ENCODE measurements at regions not wholly inside any gene's neighbourhood (a gene's known extent, or its start where the extent isn't known, plus 50 kb on each side); places are given as distances from the start of the nearest gene placed in this dataset.

GRCh38 chr1:64318428-64318827 lies 115.0 kb downstream of the UBE2U start:
- H3K4me3 ChIP-seq (ENCODE audit: low read depth, low read length): no peak overlapping the region
- in situ Hi-C loops (cut with HindIII; ENCODE audit: low sequenced_read_pairs): no loop called here
- DNase-seq (ENCODE audit: low read depth, low spot score): no peak
- TF ChIP-seq, protein P1, sequence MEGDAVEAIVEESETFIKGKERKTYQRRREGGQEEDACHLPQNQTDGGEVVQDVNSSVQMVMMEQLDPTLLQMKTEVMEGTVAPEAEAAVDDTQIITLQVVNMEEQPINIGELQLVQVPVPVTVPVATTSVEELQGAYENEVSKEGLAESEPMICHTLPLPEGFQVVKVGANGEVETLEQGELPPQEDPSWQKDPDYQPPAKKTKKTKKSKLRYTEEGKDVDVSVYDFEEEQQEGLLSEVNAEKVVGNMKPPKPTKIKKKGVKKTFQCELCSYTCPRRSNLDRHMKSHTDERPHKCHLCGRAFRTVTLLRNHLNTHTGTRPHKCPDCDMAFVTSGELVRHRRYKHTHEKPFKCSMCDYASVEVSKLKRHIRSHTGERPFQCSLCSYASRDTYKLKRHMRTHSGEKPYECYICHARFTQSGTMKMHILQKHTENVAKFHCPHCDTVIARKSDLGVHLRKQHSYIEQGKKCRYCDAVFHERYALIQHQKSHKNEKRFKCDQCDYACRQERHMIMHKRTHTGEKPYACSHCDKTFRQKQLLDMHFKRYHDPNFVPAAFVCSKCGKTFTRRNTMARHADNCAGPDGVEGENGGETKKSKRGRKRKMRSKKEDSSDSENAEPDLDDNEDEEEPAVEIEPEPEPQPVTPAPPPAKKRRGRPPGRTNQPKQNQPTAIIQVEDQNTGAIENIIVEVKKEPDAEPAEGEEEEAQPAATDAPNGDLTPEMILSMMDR (IDR thresholded peaks at IDR 0.05; ENCODE audit: low read depth, low read length): no peak

GRCh38 chr1:64320007-64320406 lies 116.6 kb downstream of the UBE2U start:
- TF ChIP-seq, protein P1 (IDR thresholded peaks at IDR 0.05; ENCODE audit: low read depth, low read length): no peak
- no peak for DNase-seq (ENCODE audit: low read depth, low spot score)
- H3K4me3 ChIP-seq (ENCODE audit: low read depth, low read length): no peak overlapping the region
- in situ Hi-C loops (cut with HindIII; ENCODE audit: low sequenced_read_pairs): no loop called here

DNA sequence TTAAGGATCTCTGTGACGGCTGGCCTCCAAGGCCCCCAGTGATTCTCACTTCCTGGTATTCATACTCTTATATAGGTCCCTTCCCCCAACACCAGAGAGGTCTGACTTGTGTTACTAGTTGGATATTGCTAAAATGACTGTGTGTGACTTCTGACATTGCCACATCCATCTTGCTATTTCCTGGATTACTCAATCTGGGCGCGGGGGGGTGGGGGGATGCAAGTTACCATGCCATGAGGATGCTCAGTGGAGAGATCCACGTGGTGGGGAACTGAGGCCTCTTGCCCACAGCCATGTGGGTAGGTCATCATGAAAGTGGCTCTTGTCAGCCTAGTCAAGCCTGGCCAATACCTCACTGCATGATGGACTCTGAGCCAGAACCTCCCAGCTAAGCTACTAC lies 117.0 kb downstream of the UBE2U start:
- in situ Hi-C loops (cut with HindIII; ENCODE audit: low sequenced_read_pairs): no loop called here
- TF ChIP-seq, protein P1 (IDR thresholded peaks at IDR 0.05; ENCODE audit: low read depth, low read length): no peak
- no peak for DNase-seq (ENCODE audit: low read depth, low spot score)

DNA sequence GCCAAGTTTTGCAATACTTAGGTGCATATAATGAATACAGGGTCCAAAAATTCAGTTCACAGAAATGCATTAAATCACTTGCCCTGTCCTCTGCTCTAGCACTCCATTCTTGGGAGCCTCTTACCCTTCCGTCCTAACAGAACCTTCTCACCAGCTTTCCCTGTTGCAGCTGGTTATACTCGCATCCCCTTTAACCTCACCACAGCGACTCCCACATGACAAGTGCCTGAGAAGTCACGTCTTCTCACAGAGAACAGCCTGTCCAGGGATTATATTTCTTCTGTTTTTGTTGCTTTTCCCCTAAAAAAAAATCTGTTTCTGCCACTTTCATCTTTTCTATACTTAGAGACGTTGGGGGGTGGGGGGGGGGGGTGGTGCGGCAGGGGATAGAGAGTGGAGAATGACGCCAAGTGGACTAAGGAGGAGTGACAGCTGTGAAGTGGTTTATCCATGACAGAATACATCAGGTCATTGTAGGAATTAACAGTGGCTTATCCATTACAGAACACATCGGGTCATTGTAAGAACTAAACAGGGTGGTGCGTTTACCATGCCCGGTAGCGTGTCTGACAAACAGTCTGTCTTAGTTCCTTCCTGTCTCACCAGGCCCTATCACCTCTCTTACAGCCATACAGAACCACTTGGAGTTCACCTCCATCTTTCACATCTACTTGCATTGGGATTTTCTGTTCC lies 117.6 kb downstream of the UBE2U start:
- DNase-seq (ENCODE audit: low read depth, low spot score): no peak
- no peak overlapping the region for H3K4me3 ChIP-seq (ENCODE audit: low read depth, low read length)
- TF ChIP-seq, protein P1 (IDR thresholded peaks at IDR 0.05; ENCODE audit: low read depth, low read length): no peak
- in situ Hi-C loops (cut with HindIII; ENCODE audit: low sequenced_read_pairs): no loop called here

More for the DNA sequence above, 117.0 kb downstream of the UBE2U start:
- H3K4me3 ChIP-seq (ENCODE audit: low read depth, low read length): no peak overlapping the region

- no peak overlapping the region for H3K4me3 ChIP-seq (ENCODE audit: low read depth, low read length)
- in situ Hi-C loops (cut with HindIII; ENCODE audit: low sequenced_read_pairs): no loop called here
- TF ChIP-seq, protein P1 (IDR thresholded peaks at IDR 0.05; ENCODE audit: low read depth, low read length): no peak
- DNase-seq (ENCODE audit: low read depth, low spot score): no peak
Measured at GRCh38 chr1:64323054-64323453, 119.6 kb downstream of the UBE2U start.

GRCh38 chr1:64323882-64324281 lies 120.5 kb downstream of the UBE2U start:
- in situ Hi-C loops (cut with HindIII; ENCODE audit: low sequenced_read_pairs): no loop called here
- DNase-seq (ENCODE audit: low read depth, low spot score): no peak
- no peak overlapping the region for H3K4me3 ChIP-seq (ENCODE audit: low read depth, low read length)
- TF ChIP-seq, protein P1 (IDR thresholded peaks at IDR 0.05; ENCODE audit: low read depth, low read length): no peak

Data from astrocyte of the spinal cord (primary cell).